Prostate gland (tissue), 2 donors: ENCODE measurements at regions not wholly inside any gene's neighbourhood (a gene's known extent, or its start where the extent isn't known, plus 50 kb on each side); places are given as distances from the start of the nearest gene placed in this dataset.

Experiments
- POLR2AphosphoS5 ChIP-seq: sonication (generic); formaldehyde crosslinking; IDR thresholded peaks from one replicate; pipeline ENCODE4 v1.6.1; 2017; ENCODE audit warnings: antibody characterized with exemption
- TF ChIP-seq, protein P1 (sequence below), 4 experiments: fragments of 200-600 bp in 2 of 4; fragments of 450-650 bp in 2 of 4; sonication (generic) in 2 of 4; IDR thresholded peaks; 1 replicate in 3 of 4; 2 replicates in 1 of 4; pipeline ENCODE4 v1.5.1; 2016 to 2019; ENCODE audit warnings: antibody characterized with exemption in 4 of 4, mild to moderate bottlenecking in 2 of 4, moderate library complexity in 2 of 4

GRCh38 chr18:43692099-43692690 lies 414.9 kb upstream of the SYT4 start:
- TF ChIP-seq, protein P1, sequence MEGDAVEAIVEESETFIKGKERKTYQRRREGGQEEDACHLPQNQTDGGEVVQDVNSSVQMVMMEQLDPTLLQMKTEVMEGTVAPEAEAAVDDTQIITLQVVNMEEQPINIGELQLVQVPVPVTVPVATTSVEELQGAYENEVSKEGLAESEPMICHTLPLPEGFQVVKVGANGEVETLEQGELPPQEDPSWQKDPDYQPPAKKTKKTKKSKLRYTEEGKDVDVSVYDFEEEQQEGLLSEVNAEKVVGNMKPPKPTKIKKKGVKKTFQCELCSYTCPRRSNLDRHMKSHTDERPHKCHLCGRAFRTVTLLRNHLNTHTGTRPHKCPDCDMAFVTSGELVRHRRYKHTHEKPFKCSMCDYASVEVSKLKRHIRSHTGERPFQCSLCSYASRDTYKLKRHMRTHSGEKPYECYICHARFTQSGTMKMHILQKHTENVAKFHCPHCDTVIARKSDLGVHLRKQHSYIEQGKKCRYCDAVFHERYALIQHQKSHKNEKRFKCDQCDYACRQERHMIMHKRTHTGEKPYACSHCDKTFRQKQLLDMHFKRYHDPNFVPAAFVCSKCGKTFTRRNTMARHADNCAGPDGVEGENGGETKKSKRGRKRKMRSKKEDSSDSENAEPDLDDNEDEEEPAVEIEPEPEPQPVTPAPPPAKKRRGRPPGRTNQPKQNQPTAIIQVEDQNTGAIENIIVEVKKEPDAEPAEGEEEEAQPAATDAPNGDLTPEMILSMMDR (IDR thresholded peaks at IDR 0.05): no peak
- no peak for TF ChIP-seq POLR2AphosphoS5
